K562 (cell line): ENCODE measurements at regions not wholly inside any gene's neighbourhood (a gene's known extent, or its start where the extent isn't known, plus 50 kb on each side); places are given as distances from the start of the nearest gene placed in this dataset.
A peak's percentile ranks its signal among the peaks of the same experiment; 100 is the strongest.

Source experiments
- ATAC-seq: fragments of 200-7000 bp; cut with Tn5 transposase; 3 replicates; pipeline ENCODE4 v1.9.1; 2020; ENCODE audit warnings: moderate library complexity
- BruUV-seq: library from RNA; stranded (reverse); fragments of 400-500 nt; replicated peaks from 2 replicates; lab custom pipeline; 2021; lab: Mats Ljungman, UMichigan
- CTCF ChIA-PET: fragments of 300-600 bp; formaldehyde crosslinking; extraction: SDS; loops from one replicate; lab custom pipeline; 2021; ENCODE audit warnings: low intra/inter-chr PET ratio; lab: Yijun Ruan, JAX
- POLR2A ChIA-PET: fragments of 300-600, 350-650 bp; sonication (Branson Sonifier 250); formaldehyde crosslinking; extraction: SDS; loops from one replicate; lab custom pipeline; 2021; ENCODE audit warnings: antibody characterized with exemption, inconsistent platforms; lab: Yijun Ruan, JAX
- DNase-seq, 4 experiments: peaks; one replicate each; pipeline versions ENCODE4 v3.0.0 to v3.0.0-alpha.2; 2011 to 2018; ENCODE audit warnings: low spot score in 3 of 4, mixed read lengths in 3 of 4; ENCODE audit errors: extremely low read depth in 1 of 4
- FAIRE-seq: peaks from 2 replicates; lab custom pipeline; 2011; peaks lifted over from hg19 to GRCh38; lab: Jason Lieb, UNC
- H2AFZ ChIP-seq: 2 replicates; pipeline ENCODE4 v1.6.0; 2011; ENCODE audit warnings: low read depth, low read length, control low read depth, inconsistent platforms
- H3K27ac ChIP-seq: fragments of 200-600 bp; 3 replicates; pipeline ENCODE4 v1.8.0; 2011; ENCODE audit warnings: low read depth, mild to moderate bottlenecking, control low read depth, inconsistent platforms, low read length, moderate library complexity, mixed read lengths; ENCODE audit errors: extremely low read depth
- H3K27me3 ChIP-seq, 2 experiments: fragments of 300-600 bp in 1 of 2; 2 replicates in 1 of 2; 3 replicates in 1 of 2; pipeline versions ENCODE4 v1.6.0 to v1.8.0; 2011; ENCODE audit warnings: inconsistent platforms in 2 of 2, low read length in 2 of 2, mild to moderate bottlenecking in 1 of 2, mixed read lengths in 1 of 2, moderate library complexity in 1 of 2; ENCODE audit not compliant: control insufficient read depth in 2 of 2, insufficient read depth in 2 of 2
- H3K36me3 ChIP-seq: fragments of 300-600 bp; 3 replicates; pipeline ENCODE4 v1.8.0; 2011; ENCODE audit warnings: mild to moderate bottlenecking, low read length, inconsistent platforms; ENCODE audit not compliant: control insufficient read depth, insufficient read depth
- H3K4me1 ChIP-seq, 2 experiments: fragments of 200-600 bp in 1 of 2; replicated peaks in 1 of 2; 2 replicates in 1 of 2; 3 replicates in 1 of 2; pipeline versions ENCODE4 v1.5.1 to v1.8.0; 2011; ENCODE audit warnings: inconsistent platforms in 2 of 2, low read length in 2 of 2, mild to moderate bottlenecking in 1 of 2, mixed read lengths in 1 of 2, moderate library complexity in 1 of 2; ENCODE audit not compliant: control insufficient read depth in 2 of 2, insufficient read depth in 2 of 2
- H3K4me2 ChIP-seq: 2 replicates; pipeline ENCODE4 v1.6.1; 2011; ENCODE audit warnings: low read length, control low read depth, inconsistent platforms, mixed read lengths; ENCODE audit not compliant: insufficient read depth
- H3K4me3 ChIP-seq: fragments of 200-600 bp; sonication (generic), shearing (Covaris generic); 2 replicates; pipeline ENCODE4 v1.5.1; 2016; ENCODE audit warnings: control low read depth, inconsistent platforms
- H3K79me2 ChIP-seq: fragments of 200-600 bp; 3 replicates; pipeline ENCODE4 v1.8.0; 2011; ENCODE audit warnings: low read length, inconsistent platforms; ENCODE audit not compliant: control insufficient read depth, insufficient read depth
- H3K9ac ChIP-seq, 2 experiments: 2 replicates each; pipeline versions ENCODE4 v1.6.0 to v1.6.1; 2011; ENCODE audit warnings: low read depth in 2 of 2, low read length in 2 of 2, control low read depth in 1 of 2, inconsistent platforms in 1 of 2, mild to moderate bottlenecking in 1 of 2, mixed read lengths in 1 of 2; ENCODE audit not compliant: insufficient read depth in 1 of 2
- H3K9me1 ChIP-seq: one replicate; pipeline ENCODE4 v1.6.0; 2011; ENCODE audit warnings: inconsistent platforms, mild to moderate bottlenecking, low read length, moderate library complexity; ENCODE audit not compliant: control insufficient read depth, insufficient read depth
- H3K9me3 ChIP-seq: replicated peaks from 2 replicates; pipeline ENCODE4 v1.5.1; 2011; ENCODE audit warnings: low read depth, low read length, inconsistent platforms; ENCODE audit not compliant: control insufficient read depth, insufficient read depth
- H4K20me1 ChIP-seq: replicated peaks from 2 replicates; pipeline ENCODE4 v1.6.1; 2011; ENCODE audit warnings: low read length, inconsistent platforms, mixed read lengths; ENCODE audit not compliant: control insufficient read depth, insufficient read depth
- CAMTA2 ChIP-seq: fragments of 250-450 bp; sonication (Bioruptor Pico); conservative IDR thresholded peaks from 2 replicates; pipeline ENCODE4 v1.5.1; 2022
- CHD4 ChIP-seq: fragments of 200-600 bp; sonication (generic); IDR thresholded peaks from 3 replicates; pipeline ENCODE4 v1.6.1; 2012; ENCODE audit warnings: low read depth, mild to moderate bottlenecking, mixed read lengths, low read length, inconsistent platforms; ENCODE audit not compliant: insufficient read depth, insufficient replicate concordance, poor library complexity, severe bottlenecking
- CREM ChIP-seq: IDR thresholded peaks from 2 replicates; pipeline ENCODE4 v1.6.1; 2014; ENCODE audit warnings: antibody characterized with exemption, low read depth
- DPF2 ChIP-seq: fragments of 450-650 bp; IDR thresholded peaks from 2 replicates; pipeline ENCODE4 v1.6.1; 2016
- EWSR1 ChIP-seq: fragments of 450-650 bp; IDR thresholded peaks from 2 replicates; pipeline ENCODE4 v1.6.1; 2018; ENCODE audit warnings: borderline replicate concordance, mild to moderate bottlenecking, low read depth, moderate library complexity; ENCODE audit not compliant: partially characterized antibody
- L3MBTL2 ChIP-seq: fragments of 450-650 bp; IDR thresholded peaks from 2 replicates; pipeline ENCODE4 v1.6.1; 2016; ENCODE audit warnings: mild to moderate bottlenecking, moderate library complexity
- NEUROD1 ChIP-seq: fragments of 150-350 bp; IDR thresholded peaks from 2 replicates; pipeline ENCODE4 v1.6.1; 2014; ENCODE audit warnings: borderline replicate concordance, low read length, low read depth; ENCODE audit not compliant: partially characterized antibody
- POLR2AphosphoS2 ChIP-seq: IDR thresholded peaks from 2 replicates; pipeline ENCODE4 v1.6.1; 2012; ENCODE audit warnings: low read length, improper control_type of control experiment
- SIN3A ChIP-seq, 2 experiments: fragments of 150-350 bp in 1 of 2; IDR thresholded peaks; 2 replicates each; pipeline ENCODE4 v1.6.1; 2011 to 2016; ENCODE audit warnings: borderline replicate concordance in 2 of 2, low read depth in 2 of 2, low read length in 2 of 2, mild to moderate bottlenecking in 2 of 2, moderate library complexity in 2 of 2; ENCODE audit not compliant: control insufficient read depth in 1 of 2
- TGIF2 ChIP-seq: sonication (generic); formaldehyde crosslinking; IDR thresholded peaks from 2 replicates; pipeline ENCODE4 v1.8.1; 2022; ENCODE audit warnings: mild to moderate bottlenecking, missing genetic modification reagents, moderate library complexity
- TRIM28 ChIP-seq: fragments of 450-650 bp; IDR thresholded peaks from 2 replicates; pipeline ENCODE4 v1.6.1; 2017
- XRCC3 ChIP-seq: fragments of 450-650 bp; IDR thresholded peaks from 2 replicates; pipeline ENCODE4 v1.6.1; 2017; ENCODE audit warnings: mild to moderate bottlenecking, moderate library complexity
- ZNF324 ChIP-seq: fragments of 250-450 bp; sonication (Bioruptor Pico); IDR thresholded peaks from 2 replicates; pipeline ENCODE4 v1.4.0; 2020; ENCODE audit warnings: mild to moderate bottlenecking
- ZNF707 ChIP-seq: fragments of 250-450 bp; sonication (Bioruptor Pico); conservative IDR thresholded peaks from 2 replicates; pipeline ENCODE4 v1.8.0; 2022; ENCODE audit warnings: inconsistent platforms, mild to moderate bottlenecking, moderate library complexity
- WGBS: fragments of 100-300 bp; shearing (Covaris generic); methylation state at CpG from one replicate; pipeline ENCODE4 v1.1.6; 2016; ENCODE audit warnings: low coverage, mixed read lengths; ENCODE audit not compliant: insufficient coverage; ENCODE audit errors: missing lambda C conversion rate; 5-methylcytosine and 5-hydroxymethylcytosine counted together
- in situ Hi-C: fragments of 300-500 bp; cut with MboI; formaldehyde crosslinking; loops from 4 replicates; pipeline ENCODE4 v1.15.0; 2018; ENCODE audit warnings: inconsistent platforms, mixed read lengths
- intact Hi-C: fragments of 100-400 bp; cut with micrococcal nuclease; formaldehyde crosslinking; loops from 2 replicates; pipeline ENCODE4 v1.14.2; 2022
- TF ChIP-seq, protein P1 (sequence below): fragments of 450-650 bp; IDR thresholded peaks from 2 replicates; pipeline ENCODE4 v1.6.1; 2018; ENCODE audit warnings: mild to moderate bottlenecking, low read depth; ENCODE audit not compliant: partially characterized antibody
- TF ChIP-seq, protein P2 (sequence below): fragments of 450-650 bp; IDR thresholded peaks from 2 replicates; pipeline ENCODE4 v1.6.1; 2016; ENCODE audit warnings: low read depth, mild to moderate bottlenecking, moderate library complexity

DNA sequence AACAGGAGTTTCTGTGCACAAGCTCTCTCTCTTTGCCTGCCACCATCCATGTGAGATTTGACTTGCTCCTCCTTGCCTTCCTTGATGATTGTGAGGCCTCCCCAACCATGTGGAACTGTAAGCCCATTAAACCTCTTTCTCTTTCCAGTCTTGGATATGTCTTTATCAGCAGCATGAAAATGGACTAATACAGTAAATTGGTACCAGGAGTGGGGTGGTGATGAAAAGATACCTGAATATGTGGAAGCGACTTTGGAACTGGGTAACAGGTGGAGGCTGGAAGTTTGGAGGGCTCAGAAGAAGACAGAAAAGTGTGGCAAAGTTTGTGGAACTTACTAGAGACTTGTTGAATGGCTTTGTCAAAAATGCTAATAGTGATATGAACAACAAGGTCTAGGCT, 69.1 kb upstream of the VANGL1 start:
- FAIRE-seq, result peak; percentile 35
- Histone ChIP-seq H3K9me1 (no peaks in the 10 kb centered on the region), H3K4me2 (no peak overlapping the region), H4K20me1 (no peaks in the 10 kb centered on the region), H3K36me3 (no peaks in the 10 kb centered on the region), H3K4me1 (no peaks in the 10 kb centered on the region), H2AFZ (no peak overlapping the region), H3K27ac (no peak overlapping the region), H3K4me3 (no peak overlapping the region), H3K79me2 (no peaks in the 10 kb centered on the region), H3K9ac (no peak overlapping the region), H3K9me3 (no peaks in the 10 kb centered on the region; the same call in 1 of the 2 replicates)
- BruUV-seq, result no TSS peak
- POLR2A ChIA-PET, result interaction anchor here (0.6 to 0.7 kb wide), 2 partner anchors 16 to 77 kb away, joined by 3 read pairs; no protein-coding TSS in a partner anchor
- CTCF ChIA-PET, result no interaction called here
- in situ Hi-C loops, result no loop called here
- ATAC-seq, result no peak
- WGBS, result 0% methylated on average over 1 of the region's 1 CpG
- intact Hi-C loops, result no loop called here
- no peak for DNase-seq
- TF ChIP-seq XRCC3, result no peak
- peak; percentile 97 for TF ChIP-seq ZNF707 (CRISPR knock-in tag)
- TF ChIP-seq, all 486 proteins: peak for 1
- no peaks in the 10 kb centered on the region for H3K27me3 ChIP-seq

DNA sequence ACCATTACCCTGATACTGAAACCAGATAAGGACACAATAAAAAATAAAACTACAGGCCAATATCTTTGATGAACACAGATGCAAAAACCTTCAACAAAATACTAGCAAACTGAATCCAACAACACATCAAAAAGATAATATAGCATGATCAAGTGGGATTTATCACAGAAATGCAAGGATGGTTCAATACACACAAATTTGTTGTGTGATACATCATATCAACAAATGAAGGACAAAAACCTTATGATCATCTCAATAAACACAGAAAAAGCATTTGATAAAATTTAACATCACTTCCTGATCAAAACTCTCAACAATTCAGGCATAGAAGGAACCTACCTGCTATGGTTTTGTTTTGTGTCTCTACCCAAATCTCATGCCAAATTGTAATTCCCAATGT, 74.3 kb upstream of the VANGL1 start:
- POLR2A ChIA-PET, result no interaction called here
- in situ Hi-C loops (no loop called here), intact Hi-C loops (no loop called here)
- Histone ChIP-seq H4K20me1 (no peaks in the 10 kb centered on the region), H3K79me2 (no peaks in the 10 kb centered on the region), H3K27ac (no peak overlapping the region), H3K9me3 (no peaks in the 10 kb centered on the region; the same call in 1 of the 2 replicates), H3K9me1 (no peaks in the 10 kb centered on the region), H2AFZ (no peak overlapping the region), H3K9ac (no peak overlapping the region), H3K36me3 (no peaks in the 10 kb centered on the region), H3K4me2 (no peak overlapping the region), H3K27me3 (no peaks in the 10 kb centered on the region), H3K4me3 (no peak overlapping the region), H3K4me1 (peaks cover 0 to 3% of the 10 kb centered on the region in 2 experiments; a peak in 1 of 5 replicates)
- CTCF ChIA-PET, result no interaction called here
- DNase-seq (no peak), FAIRE-seq (no peak), ATAC-seq (no peak)
- BruUV-seq, result no TSS peak
- TF ChIP-seq L3MBTL2 (no peak), EWSR1 (no peak), POLR2AphosphoS2 (no peak), SIN3A (IDR thresholded peaks at IDR 0.05; ENCODE audit: borderline replicate concordance in 2 of 2, control insufficient read depth in 1 of 2, low read depth in 2 of 2, low read length in 2 of 2) (no peak), CHD4 (no peak), TRIM28 (no peak), ZNF324 (CRISPR knock-in tag) (peak; percentile 94), NEUROD1 (no peak), CAMTA2 (CRISPR knock-in tag) (no peak), TGIF2 (CRISPR knock-in tag) (no peak), DPF2 (no peak), CREM (no peak)
- TF ChIP-seq, protein P1, sequence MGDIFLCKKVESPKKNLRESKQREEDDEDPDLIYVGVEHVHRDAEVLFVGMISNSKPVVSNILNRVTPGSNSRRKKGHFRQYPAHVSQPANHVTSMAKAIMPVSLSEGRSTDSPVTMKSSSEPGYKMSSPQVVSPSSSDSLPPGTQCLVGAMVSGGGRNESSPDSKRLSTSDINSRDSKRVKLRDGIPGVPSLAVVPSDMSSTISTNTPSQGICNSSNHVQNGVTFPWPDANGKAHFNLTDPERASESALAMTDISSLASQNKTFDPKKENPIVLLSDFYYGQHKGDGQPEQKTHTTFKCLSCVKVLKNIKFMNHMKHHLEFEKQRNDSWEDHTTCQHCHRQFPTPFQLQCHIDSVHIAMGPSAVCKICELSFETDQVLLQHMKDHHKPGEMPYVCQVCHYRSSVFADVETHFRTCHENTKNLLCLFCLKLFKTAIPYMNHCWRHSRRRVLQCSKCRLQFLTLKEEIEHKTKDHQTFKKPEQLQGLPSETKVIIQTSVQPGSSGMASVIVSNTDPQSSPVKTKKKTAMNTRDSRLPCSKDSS, result peak; percentile 21
- TF ChIP-seq, protein P2, sequence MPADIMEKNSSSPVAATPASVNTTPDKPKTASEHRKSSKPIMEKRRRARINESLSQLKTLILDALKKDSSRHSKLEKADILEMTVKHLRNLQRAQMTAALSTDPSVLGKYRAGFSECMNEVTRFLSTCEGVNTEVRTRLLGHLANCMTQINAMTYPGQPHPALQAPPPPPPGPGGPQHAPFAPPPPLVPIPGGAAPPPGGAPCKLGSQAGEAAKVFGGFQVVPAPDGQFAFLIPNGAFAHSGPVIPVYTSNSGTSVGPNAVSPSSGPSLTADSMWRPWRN, result no peak
